ENCODE measurements at regions not wholly inside any gene's neighbourhood (a gene's known extent, or its start where the extent isn't known, plus 50 kb on each side); places are given as distances from the start of the nearest gene placed in this dataset.

GRCh38 chr6:9405369-9405768, 970.0 kb upstream of the SLC35B3 start:
- Histone ChIP-seq H3K36me3 (ENCODE audit: control insufficient read depth in 2 of 2, extremely low read depth in 1 of 2, insufficient read depth in 1 of 2, low read length in 1 of 2) (no peaks in the 10 kb centered on the region), H3K9me3 (no peaks in the 10 kb centered on the region), H3K4me3 (ENCODE audit: control insufficient read depth in 1 of 2, extremely low read depth in 1 of 2, low read length in 1 of 2) (no peak overlapping the region), H3K27ac (ENCODE audit: low read length) (no peak overlapping the region), H3K27me3 (replicated peaks in 1 of 2; ENCODE audit: control insufficient read depth in 2 of 2, extremely low read depth in 1 of 2, insufficient read depth in 2 of 2, low read length in 1 of 2) (no peaks in the 10 kb centered on the region), H3K4me1 (ENCODE audit: control insufficient read depth in 1 of 2, extremely low read depth in 1 of 2, insufficient read depth in 2 of 2, low read length in 2 of 2) (no peaks in the 10 kb centered on the region)
- no CpG with 5 or more reads among the region's 6 CpGs for WGBS (ENCODE audit: insufficient coverage)
- ATAC-seq (replicated peaks in 1 of 4) = no peak
- Mint-ChIP-seq H3K36me3 (no peaks in the 10 kb centered on the region), H3K4me3 (no peak overlapping the region), H3K27me3 (no peaks in the 10 kb centered on the region), H3K4me1 (no peaks in the 10 kb centered on the region), H3K27ac (no peak overlapping the region), H3K9me3 (peaks cover 0 to 19% (median 8%) of the 10 kb centered on the region in 3 donors)
- no peak for DNase-seq
- CTCF ChIA-PET = no interaction called here
- POLR2A ChIA-PET = no interaction called here

DNA sequence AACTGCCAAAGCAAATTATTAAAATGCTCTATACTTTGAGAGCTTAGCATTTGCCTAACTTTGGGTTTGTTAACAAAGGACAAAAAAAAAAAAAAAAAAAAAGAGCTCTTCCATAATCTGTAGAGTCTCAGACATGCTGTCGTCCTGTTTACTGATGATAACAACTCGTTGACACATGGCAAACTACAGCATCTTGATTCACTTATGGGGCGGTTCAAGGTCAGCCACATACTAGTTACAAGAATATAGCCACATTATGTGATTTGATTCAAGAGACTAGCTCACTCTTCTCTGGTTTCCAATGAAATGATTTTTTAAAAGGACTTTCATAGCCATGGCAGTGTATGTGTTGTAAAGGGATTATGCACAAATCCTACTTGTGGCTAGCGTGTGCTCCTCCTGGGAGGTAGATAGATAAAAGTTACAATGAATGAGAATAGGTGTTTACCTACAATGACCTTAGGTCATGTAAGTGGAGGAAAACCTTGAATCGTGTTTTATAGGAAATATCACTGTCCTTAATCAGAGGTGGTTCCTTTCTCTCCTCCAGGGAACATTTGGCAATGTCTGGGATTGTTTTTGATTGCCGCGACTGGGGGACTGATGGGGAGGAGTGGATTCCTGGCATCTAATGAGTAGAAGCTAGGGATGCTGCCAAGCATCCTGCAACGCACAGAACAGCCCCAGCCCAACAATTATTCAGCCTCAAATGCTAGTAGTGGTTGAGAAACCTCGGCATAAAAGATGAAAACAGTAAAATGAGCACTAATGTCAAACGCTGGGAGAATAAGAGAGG, 969.2 kb upstream of the SLC35B3 start:
- Mint-ChIP-seq H3K36me3 (no peaks in the 10 kb centered on the region), H3K27ac (no peak overlapping the region), H3K27me3 (no peaks in the 10 kb centered on the region), H3K9me3 (peaks cover 0 to 22% (median 8%) of the 10 kb centered on the region in 3 donors), H3K4me3 (no peak overlapping the region), H3K4me1 (no peaks in the 10 kb centered on the region)
- H3K36me3 ChIP-seq (ENCODE audit: control insufficient read depth in 2 of 2, extremely low read depth in 1 of 2, insufficient read depth in 1 of 2, low read length in 1 of 2) = no peaks in the 10 kb centered on the region
- H3K27ac ChIP-seq (ENCODE audit: low read length) = no peak overlapping the region
- ATAC-seq (replicated peaks in 1 of 4) = no peak
- no peak for DNase-seq
- H3K4me1 ChIP-seq (ENCODE audit: control insufficient read depth in 1 of 2, extremely low read depth in 1 of 2, insufficient read depth in 2 of 2, low read length in 2 of 2) = no peaks in the 10 kb centered on the region
- no peaks in the 10 kb centered on the region for H3K27me3 ChIP-seq (replicated peaks in 1 of 2; ENCODE audit: control insufficient read depth in 2 of 2, extremely low read depth in 1 of 2, insufficient read depth in 2 of 2, low read length in 1 of 2)
- no peak overlapping the region for H3K4me3 ChIP-seq (ENCODE audit: control insufficient read depth in 1 of 2, extremely low read depth in 1 of 2, low read length in 1 of 2)
- WGBS (ENCODE audit: insufficient coverage) = 86% methylated on average over 2 of the region's 10 CpGs
- H3K9me3 ChIP-seq = no peaks in the 10 kb centered on the region
- POLR2A ChIA-PET = no interaction called here
- CTCF ChIA-PET = interaction anchor here in 1 of 2 donors (0.7 kb wide), 1 partner anchor 13 kb away, joined by 4 read pairs; no protein-coding TSS in a partner anchor

- 83% methylated on average over 1 of the region's 2 CpGs for WGBS (ENCODE audit: insufficient coverage)
- DNase-seq (no peak), ATAC-seq (replicated peaks in 1 of 4) (no peak)
- no peaks in the 10 kb centered on the region for H3K27me3 Mint-ChIP-seq
- peaks cover 0 to 22% (median 8%) of the 10 kb centered on the region in 3 donors for H3K9me3 Mint-ChIP-seq
- Histone ChIP-seq H3K27ac (ENCODE audit: low read length) (no peak overlapping the region), H3K9me3 (no peaks in the 10 kb centered on the region), H3K27me3 (replicated peaks in 1 of 2; ENCODE audit: control insufficient read depth in 2 of 2, extremely low read depth in 1 of 2, insufficient read depth in 2 of 2, low read length in 1 of 2) (no peaks in the 10 kb centered on the region), H3K36me3 (ENCODE audit: control insufficient read depth in 2 of 2, extremely low read depth in 1 of 2, insufficient read depth in 1 of 2, low read length in 1 of 2) (no peaks in the 10 kb centered on the region), H3K4me1 (ENCODE audit: control insufficient read depth in 1 of 2, extremely low read depth in 1 of 2, insufficient read depth in 2 of 2, low read length in 2 of 2) (no peaks in the 10 kb centered on the region), H3K4me3 (ENCODE audit: control insufficient read depth in 1 of 2, extremely low read depth in 1 of 2, low read length in 1 of 2) (no peak overlapping the region)
- no peak overlapping the region for H3K27ac Mint-ChIP-seq
- no peak overlapping the region for H3K4me3 Mint-ChIP-seq
- ChIA-PET POLR2A (interaction anchor here in 1 of 2 donors (0.7 kb wide), 1 partner anchor 1114 kb away, joined by 3 read pairs; no protein-coding TSS in a partner anchor), CTCF (interaction anchor here in 1 of 2 donors (0.7 kb wide), 1 partner anchor 14 kb away, joined by 4 read pairs; no protein-coding TSS in a partner anchor)
- no peaks in the 10 kb centered on the region for H3K36me3 Mint-ChIP-seq
- no peaks in the 10 kb centered on the region for H3K4me1 Mint-ChIP-seq
Measured at GRCh38 chr6:9403736-9404135, 968.4 kb upstream of the SLC35B3 start.

DNA sequence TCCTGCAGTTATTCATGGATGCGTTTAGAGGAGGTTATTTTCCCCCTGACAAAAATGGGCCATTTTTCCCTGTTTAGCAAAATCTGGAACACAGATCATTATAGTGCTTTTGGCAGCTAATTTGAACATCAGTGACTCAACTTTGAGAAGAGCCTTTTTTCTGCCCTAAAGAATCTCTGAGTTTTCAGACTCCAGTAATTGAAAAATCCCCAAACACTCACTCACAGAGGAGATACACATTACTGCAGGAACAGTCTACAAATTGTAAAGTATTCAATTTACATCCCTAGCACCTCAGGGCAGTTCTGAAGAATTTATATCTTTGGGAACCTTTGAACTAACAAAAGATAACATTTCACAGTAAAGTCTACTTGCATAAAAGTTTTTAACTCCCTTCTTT, 966.6 kb upstream of the SLC35B3 start:
- 100% methylated on average over 1 of the region's 1 CpG for WGBS (ENCODE audit: insufficient coverage)
- ChIA-PET POLR2A (no interaction called here), CTCF (no interaction called here)
- Histone ChIP-seq H3K27ac (ENCODE audit: low read length) (no peak overlapping the region), H3K36me3 (ENCODE audit: control insufficient read depth in 2 of 2, extremely low read depth in 1 of 2, insufficient read depth in 1 of 2, low read length in 1 of 2) (no peaks in the 10 kb centered on the region), H3K9me3 (no peaks in the 10 kb centered on the region), H3K4me1 (ENCODE audit: control insufficient read depth in 1 of 2, extremely low read depth in 1 of 2, insufficient read depth in 2 of 2, low read length in 2 of 2) (no peaks in the 10 kb centered on the region), H3K4me3 (ENCODE audit: control insufficient read depth in 1 of 2, extremely low read depth in 1 of 2, low read length in 1 of 2) (no peak overlapping the region), H3K27me3 (replicated peaks in 1 of 2; ENCODE audit: control insufficient read depth in 2 of 2, extremely low read depth in 1 of 2, insufficient read depth in 2 of 2, low read length in 1 of 2) (peaks cover 0 to 2% of the 10 kb centered on the region in 2 experiments)
- H3K27me3 Mint-ChIP-seq = no peaks in the 10 kb centered on the region
- no peak for ATAC-seq (replicated peaks in 1 of 4)
- no peak overlapping the region for H3K4me3 Mint-ChIP-seq
- no peak overlapping the region for H3K27ac Mint-ChIP-seq
- H3K4me1 Mint-ChIP-seq = no peaks in the 10 kb centered on the region
- no peaks in the 10 kb centered on the region for H3K36me3 Mint-ChIP-seq
- peaks cover 0 to 24% (median 13%) of the 10 kb centered on the region in 3 donors for H3K9me3 Mint-ChIP-seq
- no peak for DNase-seq

- H3K27me3 Mint-ChIP-seq = no peaks in the 10 kb centered on the region
- no peak for ATAC-seq (replicated peaks in 1 of 4)
- H3K9me3 Mint-ChIP-seq = peaks cover 0 to 24% (median 12%) of the 10 kb centered on the region in 3 donors
- no peaks in the 10 kb centered on the region for H3K9me3 ChIP-seq
- no peak for DNase-seq
- ChIA-PET CTCF (no interaction called here), POLR2A (no interaction called here)
- no peak overlapping the region for H3K27ac Mint-ChIP-seq
- peaks cover 0 to 2% of the 10 kb centered on the region in 2 experiments for H3K27me3 ChIP-seq (replicated peaks in 1 of 2; ENCODE audit: control insufficient read depth in 2 of 2, extremely low read depth in 1 of 2, insufficient read depth in 2 of 2, low read length in 1 of 2)
- H3K36me3 ChIP-seq (ENCODE audit: control insufficient read depth in 2 of 2, extremely low read depth in 1 of 2, insufficient read depth in 1 of 2, low read length in 1 of 2) = no peaks in the 10 kb centered on the region
- H3K4me3 ChIP-seq (ENCODE audit: control insufficient read depth in 1 of 2, extremely low read depth in 1 of 2, low read length in 1 of 2) = no peak overlapping the region
- WGBS (ENCODE audit: insufficient coverage) = 100% methylated on average over 1 of the region's 5 CpGs
- H3K4me1 Mint-ChIP-seq = no peaks in the 10 kb centered on the region
- H3K4me1 ChIP-seq (ENCODE audit: control insufficient read depth in 1 of 2, extremely low read depth in 1 of 2, insufficient read depth in 2 of 2, low read length in 2 of 2) = no peaks in the 10 kb centered on the region
- H3K36me3 Mint-ChIP-seq = no peaks in the 10 kb centered on the region
- H3K27ac ChIP-seq (ENCODE audit: low read length) = no peak overlapping the region
- H3K4me3 Mint-ChIP-seq = no peak overlapping the region
Measured at GRCh38 chr6:9399916-9400315, 964.6 kb upstream of the SLC35B3 start.

- no peaks in the 10 kb centered on the region for H3K36me3 ChIP-seq (ENCODE audit: control insufficient read depth in 2 of 2, extremely low read depth in 1 of 2, insufficient read depth in 1 of 2, low read length in 1 of 2)
- no peaks in the 10 kb centered on the region for H3K9me3 ChIP-seq
- no peak overlapping the region for H3K4me3 ChIP-seq (ENCODE audit: control insufficient read depth in 1 of 2, extremely low read depth in 1 of 2, low read length in 1 of 2)
- H3K27ac ChIP-seq (ENCODE audit: low read length) = no peak overlapping the region
- Mint-ChIP-seq H3K27me3 (no peaks in the 10 kb centered on the region), H3K4me1 (no peaks in the 10 kb centered on the region), H3K36me3 (no peaks in the 10 kb centered on the region), H3K4me3 (no peak overlapping the region), H3K27ac (no peak overlapping the region), H3K9me3 (peaks cover 0 to 18% (median 18%) of the 10 kb centered on the region in 3 donors)
- DNase-seq = no peak
- POLR2A ChIA-PET = no interaction called here
- CTCF ChIA-PET = interaction anchor here in 1 of 2 donors (0.5 kb wide), 1 partner anchor 1033 kb away, joined by 3 read pairs; no protein-coding TSS in a partner anchor
- peaks cover 0 to 2% of the 10 kb centered on the region in 2 experiments for H3K27me3 ChIP-seq (replicated peaks in 1 of 2; ENCODE audit: control insufficient read depth in 2 of 2, extremely low read depth in 1 of 2, insufficient read depth in 2 of 2, low read length in 1 of 2)
- H3K4me1 ChIP-seq (ENCODE audit: control insufficient read depth in 1 of 2, extremely low read depth in 1 of 2, insufficient read depth in 2 of 2, low read length in 2 of 2) = no peaks in the 10 kb centered on the region
- WGBS (ENCODE audit: insufficient coverage) = 30% methylated on average over 36 of the region's 42 CpGs
- no peak for ATAC-seq (replicated peaks in 1 of 4)
Measured at GRCh38 chr6:9398767-9399373, 963.5 kb upstream of the SLC35B3 start.
